ENCODE measurements at regions not wholly inside any gene's neighbourhood (a gene's known extent, or its start where the extent isn't known, plus 50 kb on each side); places are given as distances from the start of the nearest gene placed in this dataset.
A peak's percentile ranks its signal among the peaks of the same experiment; 100 is the strongest.

GRCh38 chr1:47591801-47592200 lies 154.0 kb downstream of the FOXD2 start:
- Histone ChIP-seq H3K27me3 (replicated peaks in 1 of 4; ENCODE audit: control insufficient read depth in 3 of 4, extremely low read depth in 1 of 4, insufficient read depth in 3 of 4, low read length in 3 of 4) (peaks cover 20 to 41% (median 31%) of the 10 kb centered on the region in 4 experiments), H3K14ac (ENCODE audit: insufficient read length) (no peak overlapping the region), H3K4me1 (replicated peaks in 1 of 4; ENCODE audit: control insufficient read depth in 3 of 4, insufficient read depth in 4 of 4, low read length in 3 of 4) (peaks cover 0 to 5% (median 3%) of the 10 kb centered on the region in 4 experiments; a peak in 3 of 7 replicates), H3K56ac (replicated peaks; ENCODE audit: insufficient read length, low read depth, low read length) (no peak overlapping the region), H4K91ac (replicated peaks; ENCODE audit: insufficient read length, low read length) (peak overlapping the region; percentile 61), H2BK12ac (ENCODE audit: low read depth, low read length) (peak overlapping the region; percentile 97), H3K9ac (replicated peaks in 1 of 4; ENCODE audit: extremely low read depth in 1 of 4, low read depth in 3 of 4, low read length in 3 of 4) (no peak overlapping the region; a peak in 1 of 7 replicates), H3K18ac (ENCODE audit: extremely low read depth, low read length) (no peak overlapping the region), H3K9me3 (ENCODE audit: insufficient read depth in 2 of 2, low read depth in 1 of 2, low read length in 1 of 2) (no peaks in the 10 kb centered on the region), H4K20me1 (replicated peaks in 1 of 2; ENCODE audit: control insufficient read depth in 1 of 2, insufficient read depth in 2 of 2, low read length in 2 of 2) (peaks cover 0 to 8% of the 10 kb centered on the region in 2 experiments), H2AFZ (ENCODE audit: low read length) (no peak overlapping the region), H3K4me3 (ENCODE audit: extremely low read depth in 1 of 4, insufficient read depth in 2 of 4, low read depth in 3 of 4, low read length in 4 of 4) (no peak overlapping the region), H2BK120ac (replicated peaks; ENCODE audit: low read depth, low read length) (no peak overlapping the region), H4K8ac (ENCODE audit: extremely low read depth, insufficient read depth, low read length) (no peak overlapping the region), H3K79me1 (ENCODE audit: low read depth, low read length) (no peaks in the 10 kb centered on the region), H3K23me2 (ENCODE audit: low read depth, low read length) (peaks cover 11% of the 10 kb centered on the region; the same call in 1 of the 2 replicates), H3K4me2 (ENCODE audit: insufficient read depth in 1 of 2, low read depth in 2 of 2, low read length in 2 of 2) (no peak overlapping the region; a peak in 1 of 4 replicates), H3K23ac (ENCODE audit: insufficient read length) (no peak overlapping the region), H3K79me2 (ENCODE audit: control insufficient read depth in 1 of 2, insufficient read depth in 2 of 2, low read length in 2 of 2) (no peaks in the 10 kb centered on the region), H2BK5ac (ENCODE audit: low read depth, low read length) (peak overlapping the region; percentile 7; the same call in 1 of the 2 replicates), H2BK20ac (ENCODE audit: low read length) (peak overlapping the region; percentile 88; the same call in 1 of the 2 replicates), H3K27ac (ENCODE audit: low read depth, low read length) (no peak overlapping the region), H4K5ac (ENCODE audit: insufficient read length, low read depth, low read length) (no peak overlapping the region), H3K36me3 (ENCODE audit: control insufficient read depth in 2 of 4, insufficient read depth in 4 of 4, low read length in 3 of 4) (no peaks in the 10 kb centered on the region; a peak in 1 of 8 replicates), H2AK5ac (ENCODE audit: low read depth, low read length) (peak overlapping the region; percentile 99), H2BK15ac (ENCODE audit: low read length) (peak overlapping the region; percentile 23; the same call in 1 of the 2 replicates), H3K4ac (replicated peaks; ENCODE audit: insufficient read length, low read depth, low read length) (peak overlapping the region; percentile 5)
- DNase-seq (ENCODE audit: low read depth in 1 of 2, low spot score in 2 of 2), result no peak
- ChIA-PET CTCF (ENCODE audit: partially characterized antibody) (interaction anchor here (1.3 kb wide), 2 partner anchors 62 to 63 kb away, joined by 4 to 5 read pairs; no protein-coding TSS in a partner anchor), POLR2A (ENCODE audit: partially characterized antibody) (no interaction called here)
- 86% methylated on average over 7 of the region's 7 CpGs; no CpG with 5 or more reads in 1 of the 2 experiments for WGBS, 2 experiments (ENCODE audit: extremely low coverage in 1 of 2, insufficient coverage in 1 of 2, insufficient read length in 1 of 2, insufficient replicate concordance in 2 of 2, low coverage in 1 of 2, low lambda C conversion rate in 2 of 2, missing lambda C conversion rate in 1 of 2)
- FAIRE-seq, result no peak
- TF ChIP-seq RNF2 (IDR thresholded peaks at IDR 0.05; ENCODE audit: borderline replicate concordance, low read depth, low read length, missing control alignments, poor library complexity, severe bottlenecking), result no peak
- TF ChIP-seq USF2 (IDR thresholded peaks at IDR 0.05; ENCODE audit: low read length), result no peak
- no peak for TF ChIP-seq SIRT6 (IDR thresholded peaks at IDR 0.05; ENCODE audit: low read length)
- no peak for TF ChIP-seq SUZ12 (IDR thresholded peaks at IDR 0.05; ENCODE audit: low read length)
- no peak for TF ChIP-seq GTF2F1 (IDR thresholded peaks at IDR 0.05; ENCODE audit: borderline replicate concordance, low read depth, low read length)

All from H1 (cell line).